Activated T-cell treated with anti-CD3 and anti-CD28 coated beads for 1 hour (primary cell): ENCODE measurements at regions not wholly inside any gene's neighbourhood (a gene's known extent, or its start where the extent isn't known, plus 50 kb on each side); places are given as distances from the start of the nearest gene placed in this dataset.
A peak's percentile ranks its signal among the peaks of the same experiment; 100 is the strongest.
"Not testable (repeated sequence)": the region's sequence is repeated elsewhere in the genome, so short reads cannot be mapped to it uniquely, and the experiment has no call there.

ENCODE experiments used
- DNase-seq: peaks from one replicate; pipeline ENCODE4 v3.0.0-alpha.2; 2020; ENCODE audit warnings: low read depth

DNA sequence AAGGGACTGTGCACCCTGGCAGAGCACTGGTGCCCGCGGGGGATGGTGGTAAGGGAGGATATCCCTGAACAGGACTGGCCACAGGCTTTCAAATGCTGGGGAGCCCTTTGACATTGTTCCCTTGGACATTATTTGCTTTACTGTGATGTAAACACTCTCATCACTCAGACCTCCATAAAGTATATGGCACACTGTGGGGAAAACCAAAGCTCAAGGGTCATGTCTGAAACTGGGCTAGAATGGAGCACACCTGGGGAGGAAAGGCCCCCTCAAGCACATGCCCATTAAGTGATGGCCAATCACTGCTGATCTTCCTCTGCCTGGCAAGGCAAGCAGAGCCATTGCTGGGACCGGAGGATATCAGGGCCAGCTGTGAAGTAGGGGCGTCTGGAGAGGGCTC lies 60.9 kb upstream of the TENM4 start:
- DNase-seq = no peak

DNA sequence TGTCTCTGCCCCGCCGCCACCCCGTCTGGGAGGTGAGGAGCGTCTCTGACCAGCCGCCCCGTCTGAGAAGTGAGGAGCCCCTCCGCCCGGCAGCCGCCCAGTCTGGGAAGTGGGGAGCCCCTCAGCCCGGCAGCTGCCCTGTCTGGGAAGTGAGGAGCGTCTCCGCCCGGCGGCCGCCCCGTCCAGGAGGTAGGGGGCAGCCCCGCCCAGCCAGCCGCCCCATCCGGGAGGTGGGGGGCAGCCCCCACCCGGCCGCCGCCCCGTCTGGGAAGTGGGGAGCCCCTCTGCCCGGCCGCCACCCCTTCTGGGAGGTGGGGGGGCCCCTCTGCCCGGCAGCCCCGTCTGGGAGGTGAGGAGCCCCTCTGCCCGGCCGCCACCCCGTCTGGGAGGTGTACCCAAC lies 59.1 kb upstream of the TENM4 start:
- DNase-seq = not testable (repeated sequence)

DNA sequence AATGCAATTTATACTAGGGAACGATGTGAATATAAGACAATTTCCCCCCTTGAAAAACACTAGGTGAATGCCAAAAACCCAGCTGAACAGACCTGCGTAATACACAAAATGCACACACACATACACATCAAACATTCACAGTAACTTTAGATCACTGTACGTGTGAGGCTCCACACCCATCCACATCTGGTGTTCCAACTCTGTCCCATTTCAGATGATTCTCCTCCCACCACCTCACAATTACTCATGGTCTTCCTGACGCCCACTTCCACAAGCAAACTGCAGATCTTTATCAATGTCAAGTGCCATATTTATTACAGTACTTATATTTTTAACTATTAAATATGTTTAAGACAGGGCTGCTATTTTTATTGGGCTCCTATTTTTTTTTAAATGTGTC lies 57.8 kb upstream of the TENM4 start:
- no peak for DNase-seq

DNA sequence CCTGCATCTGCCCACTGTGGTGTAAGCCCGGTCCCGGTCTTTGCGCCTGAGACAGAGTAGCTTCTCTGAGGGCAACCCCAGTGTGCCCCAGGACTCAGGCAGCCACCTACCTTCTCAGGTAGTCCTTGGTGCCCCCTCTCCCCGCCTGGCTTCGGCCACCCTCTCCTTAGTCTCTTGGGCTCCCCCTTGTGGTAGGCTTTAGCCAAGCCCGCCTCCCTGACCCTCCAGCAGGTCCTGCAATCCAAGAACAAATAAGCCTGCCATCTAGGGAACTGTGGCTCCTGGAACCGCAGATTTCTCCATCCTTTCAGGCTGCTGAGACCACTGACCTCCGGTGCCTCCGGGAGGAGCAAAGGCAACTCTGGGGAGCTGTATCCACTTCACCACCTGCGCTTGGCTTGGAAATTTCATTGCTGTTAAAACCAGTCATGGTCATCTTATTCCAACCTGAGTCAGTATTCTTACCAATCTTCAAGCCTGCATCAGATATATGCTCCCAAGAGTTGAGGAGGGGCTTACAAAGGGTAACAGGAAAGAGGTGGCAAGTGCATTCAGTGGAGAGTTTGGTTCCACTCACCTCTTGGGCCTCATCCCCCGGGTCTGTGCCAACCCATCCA lies 52.8 kb upstream of the TENM4 start:
- peak; percentile 1 for DNase-seq

DNA sequence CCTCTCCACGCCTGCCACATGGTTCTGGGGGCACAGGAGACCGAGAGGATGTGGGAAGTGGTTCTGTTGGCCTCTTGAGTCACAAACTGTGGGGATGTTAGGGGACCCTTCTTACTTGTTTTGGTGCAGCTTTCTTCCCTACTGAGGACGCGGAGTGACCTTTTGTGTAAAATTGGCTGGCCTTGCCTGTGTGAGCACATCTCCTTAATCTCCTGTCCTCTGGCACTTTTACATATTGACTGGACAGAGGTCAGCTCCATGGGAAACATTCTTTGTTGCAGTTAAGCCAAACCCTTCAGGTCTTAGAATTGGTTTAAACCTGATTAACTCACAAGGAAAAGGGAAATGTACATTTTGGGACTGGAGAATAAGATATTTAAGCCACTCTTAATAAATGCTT lies 51.2 kb upstream of the TENM4 start:
- DNase-seq = no peak
